ENCODE measurements at regions not wholly inside any gene's neighbourhood (a gene's known extent, or its start where the extent isn't known, plus 50 kb on each side); places are given as distances from the start of the nearest gene placed in this dataset.

GRCh38 chr5:40376566-40376965 is 303.1 kb upstream of the PTGER4 start:
- Histone ChIP-seq H3K4me3 (ENCODE audit: low read depth, low read length) (no peak overlapping the region), H3K9me3 (ENCODE audit: control insufficient read depth, insufficient read depth, low read length) (no peaks in the 10 kb centered on the region), H3K27ac (ENCODE audit: low read depth, low read length) (no peak overlapping the region), H3K27me3 (ENCODE audit: control insufficient read depth, insufficient read depth, low read length) (no peaks in the 10 kb centered on the region)
- TF ChIP-seq CTCF (IDR thresholded peaks at IDR 0.05; ENCODE audit: low read depth, low read length) = no peak
- no peak for DNase-seq (ENCODE audit: low read depth, low spot score)
- CTCF ChIA-PET = no interaction called here
- POLR2A ChIA-PET = no interaction called here

GRCh38 chr5:40374853-40375252 is 304.9 kb upstream of the PTGER4 start:
- no peak for DNase-seq (ENCODE audit: low read depth, low spot score)
- no peak overlapping the region for H3K4me3 ChIP-seq (ENCODE audit: low read depth, low read length)
- H3K9me3 ChIP-seq (ENCODE audit: control insufficient read depth, insufficient read depth, low read length) = no peaks in the 10 kb centered on the region
- CTCF ChIA-PET = interaction anchor here (1.1 kb wide), 1 partner anchor 661 kb away, joined by 5 read pairs; no protein-coding TSS in a partner anchor
- H3K27ac ChIP-seq (ENCODE audit: low read depth, low read length) = no peak overlapping the region
- TF ChIP-seq CTCF (IDR thresholded peaks at IDR 0.05; ENCODE audit: low read depth, low read length) = no peak
- H3K27me3 ChIP-seq (ENCODE audit: control insufficient read depth, insufficient read depth, low read length) = no peaks in the 10 kb centered on the region
- POLR2A ChIA-PET = interaction anchor here (0.7 kb wide), 1 partner anchor 342 kb away, joined by 23 read pairs; no protein-coding TSS in a partner anchor

GRCh38 chr5:40368200-40368599 is 311.5 kb upstream of the PTGER4 start:
- H3K4me3 ChIP-seq (ENCODE audit: low read depth, low read length) = no peak overlapping the region
- ChIA-PET CTCF (no interaction called here), POLR2A (no interaction called here)
- no peak for TF ChIP-seq CTCF (IDR thresholded peaks at IDR 0.05; ENCODE audit: low read depth, low read length)
- H3K9me3 ChIP-seq (ENCODE audit: control insufficient read depth, insufficient read depth, low read length) = no peaks in the 10 kb centered on the region
- H3K27me3 ChIP-seq (ENCODE audit: control insufficient read depth, insufficient read depth, low read length) = no peaks in the 10 kb centered on the region
- DNase-seq (ENCODE audit: low read depth, low spot score) = no peak
- no peak overlapping the region for H3K27ac ChIP-seq (ENCODE audit: low read depth, low read length)

GRCh38 chr5:40367255-40367654 is 312.5 kb upstream of the PTGER4 start:
- TF ChIP-seq CTCF (IDR thresholded peaks at IDR 0.05; ENCODE audit: low read depth, low read length) = peak; percentile 28
- no peak for DNase-seq (ENCODE audit: low read depth, low spot score)
- Histone ChIP-seq H3K27me3 (ENCODE audit: control insufficient read depth, insufficient read depth, low read length) (no peaks in the 10 kb centered on the region), H3K4me3 (ENCODE audit: low read depth, low read length) (no peak overlapping the region), H3K9me3 (ENCODE audit: control insufficient read depth, insufficient read depth, low read length) (no peaks in the 10 kb centered on the region), H3K27ac (ENCODE audit: low read depth, low read length) (no peak overlapping the region)
- ChIA-PET CTCF (no interaction called here), POLR2A (no interaction called here)

GRCh38 chr5:40365342-40366330 is 314.1 kb upstream of the PTGER4 start:
- ChIA-PET CTCF (no interaction called here), POLR2A (no interaction called here)
- Histone ChIP-seq H3K27ac (ENCODE audit: low read depth, low read length) (no peak overlapping the region), H3K4me3 (ENCODE audit: low read depth, low read length) (no peak overlapping the region), H3K27me3 (ENCODE audit: control insufficient read depth, insufficient read depth, low read length) (no peaks in the 10 kb centered on the region), H3K9me3 (ENCODE audit: control insufficient read depth, insufficient read depth, low read length) (no peaks in the 10 kb centered on the region)
- TF ChIP-seq CTCF (IDR thresholded peaks at IDR 0.05; ENCODE audit: low read depth, low read length) = no peak
- no peak for DNase-seq (ENCODE audit: low read depth, low spot score)

All from AG04450 (cell line).